ENCODE measurements at regions not wholly inside any gene's neighbourhood (a gene's known extent, or its start where the extent isn't known, plus 50 kb on each side); places are given as distances from the start of the nearest gene placed in this dataset.

DNA sequence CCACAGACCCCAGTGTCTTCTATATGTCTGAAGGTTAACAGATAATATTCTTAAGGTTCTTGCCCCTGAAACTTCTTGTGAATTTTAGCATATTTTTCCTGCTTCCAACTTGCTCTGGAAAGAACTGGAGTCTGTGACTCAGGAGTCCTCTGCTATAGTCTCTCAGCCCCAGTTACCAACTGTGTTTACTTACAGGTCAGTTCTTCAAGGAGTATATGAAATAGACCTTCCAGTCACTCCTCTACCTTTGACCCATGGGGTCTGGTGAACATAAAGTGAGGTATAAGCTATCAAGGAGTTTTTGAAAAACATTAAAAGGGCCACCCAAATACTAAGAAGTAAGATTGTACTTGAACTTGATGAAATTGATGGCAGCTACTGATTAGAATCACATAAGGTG lies 139.2 kb upstream of the ROPN1 start:
- DNase-seq (ENCODE audit: low spot score) = no peak
- TF ChIP-seq CTCF (IDR thresholded peaks at IDR 0.05; ENCODE audit: borderline replicate concordance, control extremely low read depth, extremely low read depth, insufficient read depth, missing control alignments) = no peak
- in situ Hi-C loops (cut with MboI; ENCODE audit: low sequenced_read_pairs, unreplicated experiment) = no loop called here

GRCh38 chr3:124131580-124131979 lies 139.7 kb upstream of the ROPN1 start:
- in situ Hi-C loops (cut with MboI; ENCODE audit: low sequenced_read_pairs, unreplicated experiment) = no loop called here
- DNase-seq (ENCODE audit: low spot score) = no peak
- TF ChIP-seq CTCF (IDR thresholded peaks at IDR 0.05; ENCODE audit: borderline replicate concordance, control extremely low read depth, extremely low read depth, insufficient read depth, missing control alignments) = no peak

- TF ChIP-seq CTCF (IDR thresholded peaks at IDR 0.05; ENCODE audit: borderline replicate concordance, control extremely low read depth, extremely low read depth, insufficient read depth, missing control alignments) = no peak
- in situ Hi-C loops (cut with MboI; ENCODE audit: low sequenced_read_pairs, unreplicated experiment) = no loop called here
- no peak for DNase-seq (ENCODE audit: low spot score)
Observed at GRCh38 chr3:124132813-124133212, 140.9 kb upstream of the ROPN1 start.

GRCh38 chr3:124133366-124133940 lies 141.5 kb upstream of the ROPN1 start:
- in situ Hi-C loops (cut with MboI; ENCODE audit: low sequenced_read_pairs, unreplicated experiment) = no loop called here
- no peak for TF ChIP-seq CTCF (IDR thresholded peaks at IDR 0.05; ENCODE audit: borderline replicate concordance, control extremely low read depth, extremely low read depth, insufficient read depth, missing control alignments)
- no peak for DNase-seq (ENCODE audit: low spot score)

- DNase-seq (ENCODE audit: low spot score) = no peak
- in situ Hi-C loops (cut with MboI; ENCODE audit: low sequenced_read_pairs, unreplicated experiment) = no loop called here
- no peak for TF ChIP-seq CTCF (IDR thresholded peaks at IDR 0.05; ENCODE audit: borderline replicate concordance, control extremely low read depth, extremely low read depth, insufficient read depth, missing control alignments)
Observed at GRCh38 chr3:124137216-124137615, 145.3 kb upstream of the ROPN1 start.

DNA sequence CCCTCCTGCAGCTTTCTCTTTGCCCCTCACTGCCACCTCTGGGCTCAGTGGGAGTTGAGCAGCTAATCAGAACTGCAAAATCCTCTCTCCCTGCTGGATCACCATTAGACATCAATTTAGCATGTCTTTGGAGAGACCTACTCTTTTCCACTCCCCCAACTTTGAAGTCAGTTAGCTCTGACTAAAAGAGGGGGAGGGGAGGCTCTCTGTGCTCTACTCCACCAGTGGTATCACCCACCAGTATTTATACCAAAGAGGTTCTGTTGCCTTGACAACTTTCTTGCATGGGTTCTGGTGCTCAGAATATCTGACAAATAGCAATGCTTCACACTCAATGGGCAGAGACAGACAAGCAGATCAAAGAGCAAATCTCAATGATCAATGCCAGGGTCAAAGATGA lies 146.2 kb upstream of the ROPN1 start:
- TF ChIP-seq CTCF (IDR thresholded peaks at IDR 0.05; ENCODE audit: borderline replicate concordance, control extremely low read depth, extremely low read depth, insufficient read depth, missing control alignments) = no peak

GRCh38 chr3:124140746-124141145 lies 148.8 kb upstream of the ROPN1 start:
- in situ Hi-C loops (cut with MboI; ENCODE audit: low sequenced_read_pairs, unreplicated experiment) = no loop called here

More for the DNA sequence above, 146.2 kb upstream of the ROPN1 start:
- in situ Hi-C loops (cut with MboI; ENCODE audit: low sequenced_read_pairs, unreplicated experiment) = no loop called here
- DNase-seq (ENCODE audit: low spot score) = no peak

More at GRCh38 chr3:124140746-124141145, 148.8 kb upstream of the ROPN1 start:
- no peak for DNase-seq (ENCODE audit: low spot score)
- TF ChIP-seq CTCF (IDR thresholded peaks at IDR 0.05; ENCODE audit: borderline replicate concordance, control extremely low read depth, extremely low read depth, insufficient read depth, missing control alignments) = no peak

Measured in GM13976 (cell line).